Hepatic stellate cell (primary cell): ENCODE measurements at regions not wholly inside any gene's neighbourhood (a gene's known extent, or its start where the extent isn't known, plus 50 kb on each side); places are given as distances from the start of the nearest gene placed in this dataset.

Source experiments
- DNase-seq: peaks from one replicate; pipeline ENCODE4 v3.0.0; 2011; ENCODE audit warnings: low spot score

DNA sequence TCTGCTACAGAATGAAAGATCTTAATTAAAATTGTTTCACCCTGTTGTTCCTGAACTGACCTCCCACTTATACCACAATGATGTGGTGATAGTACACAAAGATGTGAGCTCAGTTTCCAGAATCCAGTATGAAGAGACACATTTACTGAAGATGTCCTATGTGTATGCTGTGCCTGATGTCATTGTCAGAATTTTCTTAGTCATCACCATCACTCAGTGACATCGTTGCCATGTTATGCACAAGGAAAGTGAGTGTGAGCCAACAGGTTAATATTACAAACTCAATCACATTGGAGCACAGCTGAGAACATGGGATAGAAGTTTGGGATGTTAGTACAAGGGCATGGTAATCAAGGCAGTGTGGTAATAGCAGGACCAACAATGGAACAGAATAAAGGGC is 199.7 kb upstream of the CHRNA7 start:
- no peak for DNase-seq

DNA sequence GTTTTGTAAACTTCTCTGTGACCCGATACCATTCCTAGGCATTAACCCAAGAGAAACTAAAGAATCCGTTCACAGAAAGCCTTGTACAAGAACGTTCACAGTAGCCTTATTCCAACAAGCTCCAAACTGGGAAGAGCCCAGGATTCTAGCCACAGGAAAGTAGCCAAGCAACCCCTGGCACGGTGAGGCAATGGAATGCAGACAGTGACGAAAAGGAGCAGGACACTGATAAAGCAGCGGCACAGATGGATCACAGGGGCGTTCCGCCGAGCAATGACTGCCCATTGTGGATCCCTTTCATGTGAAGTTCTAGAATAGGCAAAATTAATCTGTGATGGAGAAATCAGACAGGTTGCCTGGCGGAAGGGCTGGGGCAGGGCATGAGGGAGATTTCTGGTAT is 198.7 kb upstream of the CHRNA7 start:
- no peak for DNase-seq

DNA sequence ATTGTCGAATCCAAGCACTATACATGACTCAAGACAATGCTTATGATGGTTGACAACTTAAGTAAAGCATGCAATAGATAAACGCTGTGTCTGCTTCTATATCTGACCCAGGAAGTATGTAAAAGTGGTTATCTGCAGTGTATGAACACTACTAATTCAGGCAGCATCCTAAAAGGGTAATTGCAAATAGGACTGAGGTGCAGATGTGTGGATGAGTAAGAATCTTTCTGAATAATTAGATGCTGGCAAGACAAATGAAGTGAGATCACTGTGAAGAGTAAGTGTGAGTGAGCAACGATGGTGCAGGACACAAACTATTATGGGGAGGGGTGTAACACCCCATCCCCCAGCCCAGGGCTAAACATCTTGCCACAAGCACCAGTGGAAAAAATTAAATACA is 195.7 kb upstream of the CHRNA7 start:
- no peak for DNase-seq

DNA sequence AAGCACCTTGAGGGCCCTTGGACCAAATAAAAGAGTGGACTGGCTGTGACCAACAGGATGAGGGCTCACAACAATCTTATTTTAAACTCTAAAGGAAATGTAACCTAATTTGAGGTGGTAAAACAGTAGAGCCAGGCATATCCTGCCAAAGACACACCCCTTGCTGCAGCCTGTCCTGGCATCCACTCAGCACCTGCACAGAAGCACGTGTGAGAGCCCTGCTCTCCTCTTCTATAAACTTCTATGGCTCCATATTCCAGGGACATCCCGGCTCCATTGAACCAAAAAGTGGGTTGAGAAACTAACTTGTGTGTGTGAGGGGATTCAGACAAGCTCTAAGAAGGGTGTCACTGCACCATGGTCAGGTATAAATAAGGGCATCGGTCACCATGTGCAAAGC is 190.9 kb upstream of the CHRNA7 start:
- no peak for DNase-seq

DNA sequence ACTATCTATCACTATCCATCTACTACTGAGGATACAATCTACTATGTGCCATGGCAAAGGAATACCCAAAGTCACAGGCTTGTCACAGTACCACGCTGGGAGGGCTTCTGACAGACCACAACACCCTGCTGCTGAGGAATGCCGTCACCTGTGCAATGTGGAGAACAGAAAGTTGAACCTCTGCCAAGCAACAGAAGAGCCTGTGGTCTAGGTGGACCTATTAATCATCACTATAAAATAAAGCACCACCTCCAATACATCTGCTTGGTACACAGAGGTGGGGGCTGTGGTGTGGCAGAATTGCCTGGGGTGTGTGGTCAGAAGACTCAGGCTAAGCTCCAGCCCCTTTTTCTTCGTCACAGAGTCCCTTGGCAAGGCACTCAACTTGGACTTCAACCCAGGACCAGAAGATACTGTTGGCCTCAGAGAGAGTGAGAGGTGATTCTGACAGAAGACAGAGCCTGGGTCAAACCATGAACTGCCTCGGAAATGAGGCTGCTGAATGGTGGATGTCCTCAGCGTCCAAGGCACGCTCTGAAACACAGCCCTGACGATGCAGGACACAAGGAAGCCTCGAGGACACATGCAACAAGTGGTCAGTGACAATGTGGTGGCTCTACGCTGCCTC is 189.4 kb upstream of the CHRNA7 start:
- DNase-seq: no peak

DNA sequence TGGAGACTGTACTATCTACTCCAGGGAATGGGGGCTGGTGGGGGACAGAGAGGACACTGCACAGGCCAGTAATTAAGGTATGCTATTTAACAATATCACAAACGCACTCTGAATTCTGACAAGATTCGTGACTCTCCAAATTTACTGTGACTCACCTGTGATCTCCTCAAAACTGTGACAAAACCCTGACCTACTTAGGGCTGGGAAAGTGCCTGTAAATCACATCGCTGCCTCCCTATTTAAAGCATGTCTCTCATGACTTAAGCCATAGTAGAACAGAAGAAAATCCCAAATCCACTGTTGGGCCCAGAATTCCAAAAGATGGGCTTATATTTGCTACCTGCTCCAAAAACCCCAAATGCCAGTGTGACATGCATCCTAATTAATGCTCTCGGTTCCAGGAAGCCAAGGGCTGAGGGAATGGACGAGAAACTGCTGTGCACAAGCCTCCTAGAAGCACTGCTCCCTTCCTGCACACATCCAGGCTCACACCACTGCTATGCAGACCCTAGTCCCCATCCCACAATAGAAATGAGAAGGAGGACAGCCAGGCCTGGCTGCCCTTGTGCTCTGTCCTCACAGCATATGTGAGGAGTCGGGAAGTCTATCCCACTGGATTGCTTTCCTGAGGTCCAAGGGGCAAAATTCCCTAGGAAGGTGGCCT is 187.7 kb upstream of the CHRNA7 start:
- DNase-seq: no peak

DNA sequence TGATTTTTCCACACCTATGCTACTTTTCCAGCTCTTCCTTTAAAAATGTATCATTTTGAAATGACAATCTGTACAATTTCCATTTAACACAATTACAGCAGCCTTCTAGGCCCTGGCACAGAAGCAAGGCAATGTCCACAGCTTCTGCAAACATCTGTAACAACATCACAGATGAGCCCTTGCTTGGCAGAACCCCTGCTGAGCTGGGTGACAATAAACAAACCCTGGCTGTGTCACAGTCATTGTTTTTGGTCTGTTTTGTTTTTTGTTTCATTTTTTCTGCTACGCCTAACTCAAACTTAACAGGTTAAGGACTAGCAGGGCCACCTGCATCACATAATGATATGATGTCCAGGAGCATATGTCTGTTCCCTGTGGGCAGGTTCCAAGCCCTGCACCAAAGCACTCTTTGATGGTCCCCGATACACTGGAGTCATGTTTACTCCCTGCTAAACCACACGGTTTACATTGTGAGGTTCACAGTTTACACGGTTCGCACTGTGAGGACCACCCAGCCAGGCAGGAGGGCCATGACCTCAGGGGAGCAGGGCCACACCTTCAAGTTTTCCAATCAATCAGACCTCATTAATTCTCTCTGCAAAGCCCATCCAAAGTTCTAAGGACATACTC is 186.8 kb upstream of the CHRNA7 start:
- DNase-seq: no peak

DNA sequence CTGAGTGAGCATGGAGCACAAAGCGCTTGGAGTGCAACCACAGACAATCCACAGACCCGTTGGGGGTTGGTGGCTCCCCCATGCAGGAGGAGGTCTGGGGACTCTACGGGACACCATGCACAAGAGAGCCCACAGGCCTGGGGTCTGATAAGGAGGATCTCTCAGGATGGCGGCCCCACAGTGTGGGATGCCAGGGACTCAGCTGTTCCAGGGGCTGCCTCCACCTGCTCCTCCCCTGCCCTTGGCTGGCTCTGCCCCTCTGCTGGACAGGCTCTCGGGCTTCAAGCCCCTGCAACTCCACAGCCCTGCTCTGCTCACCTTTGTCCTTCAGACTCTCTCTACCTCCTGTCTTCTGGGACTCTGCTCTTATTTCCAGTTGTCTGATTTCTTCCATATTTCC is 184.5 kb upstream of the CHRNA7 start:
- no peak for DNase-seq

DNA sequence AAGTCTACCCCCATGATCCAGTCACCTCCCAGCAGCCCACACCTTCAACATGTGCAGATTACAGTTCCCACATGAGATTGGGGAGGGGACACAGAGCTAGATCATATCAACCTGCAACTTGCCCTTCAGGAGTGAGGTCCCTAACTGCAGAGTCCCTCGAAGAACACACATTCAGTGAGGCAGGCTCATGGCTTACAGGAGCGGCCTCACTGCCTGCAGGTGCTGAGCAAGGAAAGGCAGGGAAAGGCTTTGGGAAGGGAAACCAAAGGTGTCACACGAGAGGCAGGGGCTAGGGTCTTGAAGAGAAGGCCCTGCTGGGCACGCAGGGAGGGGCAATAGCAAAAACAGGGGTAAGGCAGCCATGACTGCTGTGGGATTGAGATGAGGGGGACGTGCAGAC is 182.4 kb upstream of the CHRNA7 start:
- no peak for DNase-seq

DNA sequence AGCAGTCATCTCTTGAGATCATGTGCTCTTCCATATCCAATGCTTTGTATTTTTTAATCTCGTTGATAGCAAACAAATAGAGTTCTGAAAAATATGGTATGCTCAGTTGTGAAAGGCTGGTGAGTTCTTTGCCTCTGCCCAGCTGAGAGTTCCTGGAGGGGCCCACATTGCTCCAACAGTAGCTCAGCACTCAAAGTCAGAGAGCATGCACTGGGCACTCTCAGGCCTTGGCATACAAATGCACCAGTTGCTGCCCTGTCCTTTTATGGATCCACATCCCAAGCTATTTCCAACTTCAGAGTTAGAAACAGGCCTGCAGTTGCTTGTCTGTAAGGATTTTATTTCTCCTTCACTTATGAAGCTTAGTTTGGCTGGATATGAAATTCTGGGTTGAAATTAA is 181.7 kb upstream of the CHRNA7 start:
- DNase-seq: no peak

DNA sequence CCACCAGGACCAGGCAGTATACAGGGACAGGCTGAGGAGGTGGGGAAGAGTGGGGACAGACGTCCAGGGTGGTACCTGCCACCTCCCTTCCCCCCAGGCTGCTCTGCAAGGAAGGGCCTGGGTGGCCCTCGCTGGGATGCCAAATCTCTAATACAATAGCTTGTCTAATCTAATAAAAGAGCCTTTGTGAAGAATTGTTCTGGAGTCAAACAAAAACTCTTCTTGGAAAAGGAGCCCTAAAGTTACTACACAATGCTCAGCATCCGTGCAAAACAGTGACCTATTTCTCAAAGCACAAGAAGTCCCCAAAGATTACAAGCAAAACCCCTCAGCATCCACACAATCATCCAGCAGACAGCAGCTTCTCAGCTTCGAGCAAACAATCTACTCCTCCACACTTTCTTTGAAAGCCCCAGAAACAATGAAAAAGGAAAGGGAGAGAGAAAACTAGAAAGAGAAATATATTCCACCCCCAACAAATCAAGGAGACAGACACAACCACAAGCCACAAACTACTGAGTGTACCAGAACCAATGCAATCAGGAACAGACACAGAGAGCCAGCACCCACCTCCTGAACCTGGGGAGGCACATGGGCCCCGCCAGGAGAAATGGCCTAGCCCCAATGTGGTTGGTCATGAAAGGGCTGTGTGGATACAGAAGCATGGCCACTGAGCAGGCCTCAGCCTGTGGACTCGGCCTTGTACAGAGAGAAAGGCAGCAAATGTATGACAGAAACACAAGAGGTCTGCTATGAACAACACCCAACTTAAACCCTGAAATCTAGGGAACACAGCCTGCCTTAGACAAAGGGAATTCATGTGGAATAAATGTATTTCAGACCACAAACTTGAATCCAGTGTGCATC is 177.1 kb upstream of the CHRNA7 start:
- DNase-seq: no peak

DNA sequence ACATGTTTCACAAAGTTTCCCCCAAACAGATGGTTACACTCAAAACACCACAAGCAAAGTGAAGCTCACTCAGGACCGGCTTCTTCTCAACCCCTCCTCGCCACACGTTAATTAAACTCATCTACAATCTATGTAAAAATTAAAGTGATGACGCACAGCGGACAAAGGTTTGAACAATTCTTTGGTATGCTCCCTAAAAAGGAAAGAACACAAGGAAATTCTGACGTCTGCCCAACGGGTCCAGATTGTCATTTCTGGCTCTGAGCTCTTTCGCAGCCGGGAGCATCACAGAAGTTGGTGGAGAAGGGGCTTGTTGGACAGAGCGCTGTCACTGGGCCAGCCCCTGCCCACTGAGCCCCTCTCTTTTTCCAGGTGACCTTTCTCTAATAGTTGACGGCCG is 173.7 kb upstream of the CHRNA7 start:
- DNase-seq: no peak

DNA sequence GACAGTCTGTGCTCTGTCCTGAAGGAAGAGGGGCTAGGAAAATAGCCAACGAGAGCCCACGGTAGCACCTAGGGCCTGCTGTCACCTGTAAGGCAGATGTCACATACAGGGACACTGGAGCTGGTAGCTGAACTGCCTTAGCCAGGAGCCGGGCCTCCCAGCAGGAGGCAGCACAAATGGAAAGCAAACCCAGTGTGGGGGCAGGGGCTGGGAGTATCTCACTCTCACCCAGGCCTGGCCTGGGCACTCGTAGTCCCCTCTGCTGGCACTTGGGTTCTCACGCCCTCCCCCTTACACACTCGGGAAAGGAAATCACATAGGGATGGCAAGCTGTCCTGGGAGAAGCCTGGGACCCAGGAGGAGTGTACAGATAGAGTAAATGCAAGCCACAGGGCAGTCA is 173.1 kb upstream of the CHRNA7 start:
- DNase-seq: no peak

DNA sequence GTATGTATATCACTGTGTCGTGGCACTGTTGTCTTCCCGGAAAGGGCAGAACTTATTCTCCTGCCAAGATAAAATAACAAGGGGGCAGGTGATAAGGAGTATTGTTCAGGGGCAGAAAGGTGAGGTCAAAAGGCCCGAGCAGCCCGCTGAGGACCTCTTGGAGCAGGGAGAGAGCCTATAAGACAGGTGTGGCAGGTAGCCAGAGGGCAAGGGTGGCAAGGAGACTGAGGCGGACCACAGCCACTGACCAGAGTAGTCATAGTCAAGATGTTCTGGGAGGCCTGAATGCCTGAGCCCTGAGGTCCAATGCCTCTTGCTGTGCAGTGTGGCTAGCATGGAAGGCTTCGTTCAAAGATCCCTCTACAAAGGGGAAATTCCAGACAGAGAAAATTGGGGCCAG is 172.3 kb upstream of the CHRNA7 start:
- no peak for DNase-seq

DNA sequence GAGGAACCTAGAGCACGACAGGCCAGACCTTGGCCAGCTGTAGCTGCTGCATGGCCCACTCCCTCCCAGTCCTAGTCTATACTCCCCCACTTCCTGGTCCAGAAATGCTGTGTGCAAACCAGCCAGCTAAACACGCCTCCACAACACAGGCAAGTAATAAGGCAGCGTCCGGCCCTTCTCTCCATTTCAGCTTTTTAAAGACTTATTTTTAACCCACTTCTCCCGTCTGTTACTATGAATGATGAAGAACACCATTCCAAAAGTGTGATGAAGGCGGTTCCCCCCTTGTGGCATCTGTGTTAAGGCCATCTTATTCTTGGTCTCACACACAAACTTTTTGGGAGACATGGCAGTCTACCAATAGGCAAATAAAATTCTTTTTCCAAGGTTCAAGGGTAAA is 164.1 kb upstream of the CHRNA7 start:
- DNase-seq: no peak

DNA sequence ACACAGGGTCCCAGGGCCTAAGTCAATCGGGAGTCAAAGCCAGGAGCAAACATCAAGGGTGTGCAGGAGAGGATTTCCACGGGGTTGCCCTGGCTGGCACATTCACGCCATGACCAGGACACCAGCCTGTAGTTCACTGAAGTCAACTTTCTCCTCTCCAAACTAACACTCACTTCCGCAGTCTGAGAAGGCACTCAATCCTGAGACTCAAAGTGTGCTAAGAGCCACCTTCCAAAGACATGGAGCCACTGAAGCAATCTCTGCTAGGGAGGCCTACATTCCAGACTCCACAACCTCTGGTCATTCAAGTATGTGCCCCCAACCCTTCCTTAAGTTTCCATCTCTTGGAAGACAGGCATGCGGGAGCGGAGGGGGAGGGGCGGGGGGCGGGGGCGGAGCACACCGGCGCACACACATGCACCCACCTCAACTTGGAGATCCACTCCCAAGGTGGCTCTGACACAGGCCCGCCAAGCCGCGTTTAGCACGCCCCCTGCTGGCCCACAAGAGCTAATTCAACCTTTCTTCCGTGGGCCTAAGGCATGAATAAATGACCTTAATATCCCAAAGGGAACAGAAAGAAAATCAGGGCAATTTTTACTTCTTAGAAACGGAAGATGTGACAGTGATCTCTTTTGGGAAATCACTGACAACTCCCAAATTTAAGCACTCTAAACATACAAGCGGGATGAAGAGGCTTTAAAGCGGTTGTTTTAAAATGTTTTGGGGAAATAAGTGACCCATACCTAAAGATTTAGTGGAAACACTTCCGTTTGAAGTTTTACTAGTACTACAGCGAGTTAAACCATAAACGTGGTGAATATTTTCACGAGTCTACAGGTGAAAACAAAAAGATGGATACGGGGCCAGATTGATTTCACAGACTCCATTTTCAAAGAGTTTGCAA is 162.5 kb upstream of the CHRNA7 start:
- DNase-seq: peak; percentile 41

DNA sequence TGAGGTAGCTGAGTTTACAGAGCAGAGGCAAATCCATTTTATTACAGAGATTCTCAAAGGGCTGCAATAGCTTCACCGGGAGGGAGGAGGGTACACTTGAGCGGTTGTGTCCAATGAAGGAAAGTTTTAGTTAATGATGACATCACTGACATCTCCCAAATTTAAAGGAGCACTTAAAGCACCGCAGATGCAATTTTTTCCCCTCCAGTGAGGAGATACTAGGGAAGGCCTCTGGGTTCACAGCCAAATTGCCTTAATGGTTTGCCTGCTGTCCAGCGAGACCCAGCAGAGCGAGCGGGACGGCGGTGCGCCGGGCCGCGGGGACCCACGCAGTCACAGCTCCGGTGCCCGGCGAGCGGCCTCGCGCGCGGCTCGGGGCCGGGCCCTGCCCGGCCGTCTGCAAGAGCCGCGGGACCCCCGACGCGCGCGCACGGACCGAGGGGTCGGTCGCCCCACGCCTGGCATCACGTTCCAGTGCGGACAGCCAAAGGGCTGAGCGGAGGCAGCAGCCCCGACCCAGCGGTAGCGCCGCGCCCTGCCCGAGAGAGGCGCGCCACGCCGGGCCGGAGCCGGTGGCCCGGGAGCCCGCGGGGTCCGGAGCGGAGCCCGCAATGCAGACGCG is 160.5 kb upstream of the CHRNA7 start:
- no peak for DNase-seq

DNA sequence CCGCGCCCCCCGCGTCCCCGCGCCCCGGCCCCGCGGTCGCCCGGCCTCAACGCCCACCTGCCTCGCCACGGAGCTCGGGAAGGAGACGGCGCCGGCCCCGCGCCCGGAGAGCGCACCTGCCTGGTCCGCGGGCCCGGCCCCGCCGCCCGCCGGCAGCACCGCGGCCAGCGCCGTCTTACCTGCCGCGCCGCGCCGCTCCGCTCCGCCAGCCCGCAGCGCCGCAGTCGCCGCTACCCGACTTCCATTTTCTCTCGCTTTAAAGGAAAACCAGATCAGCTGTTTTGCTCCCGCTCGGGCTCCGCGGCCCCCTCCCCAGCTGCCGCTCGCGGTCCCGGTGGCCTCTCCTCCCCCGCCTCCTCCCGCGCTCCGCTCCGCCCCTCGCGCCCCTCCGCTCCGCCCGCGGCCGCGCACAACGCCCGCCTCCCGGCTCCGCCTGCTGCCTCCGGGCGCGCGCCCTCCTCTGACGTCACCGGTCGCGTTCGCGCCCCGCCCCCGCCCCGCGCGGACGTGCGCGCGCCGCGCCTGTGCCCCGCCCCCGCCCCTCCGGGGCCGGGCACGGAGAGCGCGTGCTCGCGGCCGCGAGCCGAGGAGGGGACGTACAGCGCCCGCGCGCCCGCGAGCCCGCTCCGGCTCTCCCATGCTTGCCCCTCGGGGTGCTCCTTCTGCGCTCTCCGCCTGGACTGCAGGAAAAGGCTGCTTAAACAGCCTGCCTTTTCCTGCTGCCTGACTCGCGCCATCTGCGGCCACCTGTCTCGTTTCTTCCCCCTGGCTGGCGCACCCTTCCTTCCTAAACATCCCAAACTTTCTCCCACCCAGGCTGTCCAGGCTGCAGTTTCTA is 159.8 kb upstream of the CHRNA7 start, which contains the start of gene OTUD7A:
TSS of gene OTUD7A (minus strand) at position 346 of the 838 bp plus-strand sequence.
- DNase-seq: peak; percentile 74

DNA sequence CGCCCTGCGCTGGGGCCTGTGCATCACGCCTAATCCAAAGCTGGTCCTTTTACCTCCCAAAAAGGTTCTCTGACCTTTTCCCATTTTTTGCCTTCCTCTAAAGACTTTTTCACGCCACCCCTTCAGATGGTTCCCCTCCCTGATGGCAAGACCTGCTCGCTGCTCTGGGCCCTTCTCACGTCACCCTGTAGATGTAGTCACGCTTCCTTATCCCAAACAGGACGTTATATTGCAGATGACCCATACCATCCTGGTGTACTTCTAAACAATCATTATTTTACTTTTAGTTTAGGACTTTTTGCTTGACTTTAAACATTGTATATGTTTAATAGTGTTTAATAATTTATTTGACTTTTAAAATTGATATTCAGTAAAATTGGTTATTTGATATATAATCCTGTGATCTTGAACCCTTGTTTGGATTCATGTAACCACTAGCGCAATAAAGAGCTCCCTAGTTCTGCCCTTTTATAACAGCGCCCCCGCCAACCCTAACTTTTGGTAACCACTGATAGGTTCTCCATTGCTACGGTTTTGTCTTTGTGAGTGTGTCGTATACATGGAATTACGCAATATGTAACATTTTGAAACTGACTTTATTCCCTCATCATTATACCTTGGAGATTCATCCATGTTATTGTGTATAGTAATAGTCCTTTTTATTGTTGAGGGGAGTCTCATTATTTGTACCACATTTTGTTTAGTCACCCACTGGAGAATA is 159.0 kb upstream of the CHRNA7 start:
- no peak for DNase-seq

DNA sequence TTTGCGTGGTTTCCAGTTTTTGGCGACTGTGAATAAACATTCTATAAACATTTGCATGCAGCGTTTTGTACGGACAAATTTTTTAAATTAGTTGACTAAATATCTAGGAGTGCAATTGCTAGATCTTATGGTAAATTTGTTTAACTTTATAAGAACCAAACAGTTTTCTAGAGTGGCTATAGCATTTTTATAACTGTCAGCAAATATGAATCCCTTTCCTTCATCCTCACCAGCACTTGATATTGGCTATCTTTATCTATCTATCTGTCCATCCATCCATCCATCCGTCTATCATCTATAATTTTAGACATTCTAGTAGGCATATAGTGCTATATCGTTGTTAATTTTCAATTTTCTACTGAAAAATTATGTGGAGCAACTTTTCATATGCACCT is 158.4 kb upstream of the CHRNA7 start:
- no peak for DNase-seq
